Activated CD4-positive, alpha-beta T cell treated with anti-CD3 and anti-CD28 coated beads, Interleukin-2, amount 50 U/mL, for 1 hour (primary cell): ENCODE measurements at regions not wholly inside any gene's neighbourhood (a gene's known extent, or its start where the extent isn't known, plus 50 kb on each side); places are given as distances from the start of the nearest gene placed in this dataset.

ENCODE experiments used
- DNase-seq: peaks from one replicate; pipeline ENCODE4 v3.0.0-alpha.2; 2020

GRCh38 chr3:170751899-170752293 lies 118.1 kb downstream of the RPL22L1 start:
- no peak for DNase-seq

- no peak for DNase-seq
Measured at GRCh38 chr3:170751083-170751898, 118.7 kb downstream of the RPL22L1 start.

DNA sequence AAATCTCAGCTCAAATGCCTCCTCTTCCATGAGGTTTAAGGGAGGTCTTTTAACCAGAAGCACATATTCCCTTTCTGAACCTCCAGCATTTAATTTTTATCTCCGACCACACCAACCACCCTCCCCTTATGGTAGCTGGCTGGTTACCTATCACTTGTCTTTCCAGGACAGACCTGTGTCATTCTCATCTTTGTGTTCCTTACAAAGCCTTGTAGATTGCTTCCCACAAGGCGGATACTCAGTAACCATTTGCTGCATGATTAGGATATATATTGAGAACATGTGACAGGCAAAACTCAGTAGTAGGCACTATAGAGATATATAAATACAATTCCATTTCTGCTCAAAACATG lies 119.5 kb downstream of the RPL22L1 start:
- no peak for DNase-seq

DNA sequence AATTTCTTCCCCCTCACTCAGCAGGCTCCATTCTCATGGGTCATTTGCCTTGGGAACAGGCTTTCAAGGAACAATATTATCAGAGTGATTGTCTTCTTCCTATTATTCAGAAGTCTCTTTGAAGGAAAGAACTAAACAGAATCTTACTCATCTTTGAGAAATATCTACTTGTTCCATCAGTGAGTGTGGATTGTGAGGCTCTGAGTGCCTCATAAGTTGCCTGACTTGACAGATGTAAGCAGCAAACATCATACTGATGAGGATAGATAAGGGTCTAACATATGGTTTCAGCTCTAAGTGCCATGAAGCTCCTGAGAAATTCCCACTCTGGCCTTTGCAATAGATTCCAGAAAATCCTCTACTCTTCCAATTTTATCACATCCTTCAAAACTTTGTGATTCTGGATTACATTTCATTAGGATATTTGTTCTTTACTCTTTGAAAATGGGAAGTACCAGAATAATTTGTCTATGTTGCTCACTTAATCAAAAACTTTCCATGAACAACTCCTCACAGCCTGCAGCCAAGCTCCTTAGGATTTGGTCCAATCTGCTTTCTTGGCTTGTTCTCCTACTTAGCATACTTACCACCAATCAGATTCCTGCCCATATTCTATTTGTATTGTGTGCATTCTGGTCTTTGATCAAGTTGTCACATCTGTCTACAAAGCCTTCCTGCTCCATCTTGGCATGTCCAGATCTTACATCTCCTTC lies 120.1 kb downstream of the RPL22L1 start:
- DNase-seq, result no peak

DNA sequence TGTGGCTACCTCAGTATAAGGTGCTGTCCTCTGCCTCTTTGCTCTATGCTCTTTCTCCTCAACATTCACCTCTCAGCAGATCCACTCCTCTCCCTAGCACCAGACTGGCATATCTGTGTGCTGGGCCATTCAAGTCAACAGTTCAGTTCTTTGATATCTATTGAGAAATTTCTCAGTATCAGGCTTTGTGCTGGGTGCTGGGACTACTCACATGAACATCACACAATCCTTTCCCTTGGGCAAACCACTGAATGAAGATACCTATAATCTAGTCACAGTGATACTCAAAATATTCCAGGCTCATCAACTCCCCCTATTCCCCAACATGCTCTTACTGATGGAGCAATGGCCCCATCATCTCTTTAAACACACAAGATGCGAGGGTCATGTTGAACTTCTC lies 120.8 kb downstream of the RPL22L1 start:
- no peak for DNase-seq

DNA sequence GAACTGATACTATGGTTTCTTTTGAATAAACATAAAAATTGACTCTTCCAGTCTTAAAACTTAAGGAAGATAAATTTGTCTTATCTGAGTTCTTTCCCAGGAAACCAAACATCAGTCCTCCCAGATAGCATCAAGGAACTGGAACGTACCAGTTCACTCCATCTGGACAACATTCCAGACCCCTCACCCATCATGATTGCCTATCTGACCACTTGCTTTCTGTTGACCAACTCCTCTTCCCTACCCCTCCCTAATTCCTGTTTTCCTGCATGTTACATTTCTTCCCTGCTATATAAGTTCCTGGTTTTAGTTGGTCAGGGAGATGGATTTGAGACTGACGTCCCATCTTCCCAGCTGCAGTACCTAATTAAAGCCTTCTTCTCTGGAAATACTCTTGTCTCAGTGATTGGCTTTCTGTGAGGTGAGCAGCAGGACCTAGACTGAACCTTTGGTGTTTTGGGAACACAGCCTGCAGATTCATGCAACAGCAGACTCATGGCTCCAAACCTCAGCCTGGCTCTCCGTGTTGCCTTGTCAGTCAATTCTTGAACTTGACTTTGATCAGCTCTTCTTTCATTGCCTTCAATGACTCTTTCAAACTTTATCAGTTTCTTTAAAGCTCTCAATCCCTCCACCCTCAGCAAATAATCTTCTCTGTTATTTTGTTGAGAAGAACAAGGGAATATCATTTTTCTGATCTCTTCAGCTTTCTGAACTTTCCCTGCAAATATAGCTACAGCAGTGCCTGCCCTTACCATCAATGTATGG lies 123.6 kb downstream of the RPL22L1 start:
- DNase-seq, result no peak

DNA sequence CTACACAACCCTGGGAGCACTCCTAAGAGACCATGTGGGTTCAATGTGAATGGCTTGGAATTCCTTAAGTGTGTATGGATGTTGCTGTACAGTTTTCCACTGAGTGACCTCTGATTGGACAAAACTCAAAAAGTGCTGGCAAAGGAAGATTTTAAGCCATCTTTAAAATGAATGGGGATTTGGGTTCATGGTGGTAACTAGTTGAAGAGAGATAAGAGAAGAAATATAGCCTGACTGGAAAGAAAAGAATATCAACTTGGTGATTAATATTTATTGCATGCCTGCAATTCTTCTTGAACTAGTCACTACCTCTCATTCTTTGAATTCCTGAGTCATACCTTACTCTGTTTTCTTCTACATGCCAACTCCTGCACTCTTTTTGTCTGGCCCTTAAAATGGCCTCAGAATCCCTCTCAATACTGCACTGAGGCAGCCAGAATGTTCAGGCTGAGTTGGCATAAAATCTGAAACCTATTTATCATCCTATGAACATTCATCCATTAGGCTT lies 124.7 kb downstream of the RPL22L1 start:
- DNase-seq, result no peak

DNA sequence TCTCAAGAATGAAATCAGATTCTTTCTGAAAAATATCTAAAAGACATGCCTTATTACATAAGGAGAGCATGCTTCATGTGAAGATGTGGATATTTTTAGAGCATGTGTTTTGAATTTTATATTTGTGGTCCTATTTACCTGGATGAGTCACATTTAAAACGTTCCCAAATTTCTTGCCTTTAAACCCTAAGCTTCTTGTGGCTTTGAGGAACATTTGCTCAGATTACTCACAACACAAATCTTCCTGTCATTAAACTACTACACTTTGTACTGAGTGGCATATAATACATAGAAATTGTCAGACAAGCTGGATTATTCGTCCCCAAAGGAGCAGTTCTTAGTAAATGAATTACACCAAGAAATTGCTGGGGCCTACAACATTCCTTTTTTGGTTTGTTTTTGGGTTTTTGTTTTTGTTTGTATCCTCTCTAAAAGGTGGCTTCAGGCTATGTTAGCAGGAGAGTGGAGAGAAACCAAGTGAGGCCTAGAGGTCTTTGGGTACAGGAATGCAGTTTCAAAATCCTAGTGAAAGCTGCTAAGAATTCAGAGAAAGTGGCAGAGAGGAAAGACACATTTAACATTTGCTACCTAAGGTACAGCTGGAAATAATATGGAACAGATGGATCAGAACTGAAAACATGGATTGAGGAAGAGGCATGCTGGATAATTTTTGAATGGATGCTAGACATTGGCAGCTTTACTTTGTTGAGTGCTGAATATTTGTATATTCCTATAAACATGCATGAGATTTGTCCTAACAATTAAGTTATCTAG lies 128.1 kb downstream of the RPL22L1 start:
- no peak for DNase-seq

- no peak for DNase-seq
Measured at GRCh38 chr3:170740726-170741591, 129.0 kb downstream of the RPL22L1 start.

- DNase-seq, result no peak
Measured at GRCh38 chr3:170740285-170740684, 129.7 kb downstream of the RPL22L1 start.

- DNase-seq, result no peak
Measured at GRCh38 chr3:170739410-170739809, 130.6 kb downstream of the RPL22L1 start.

DNA sequence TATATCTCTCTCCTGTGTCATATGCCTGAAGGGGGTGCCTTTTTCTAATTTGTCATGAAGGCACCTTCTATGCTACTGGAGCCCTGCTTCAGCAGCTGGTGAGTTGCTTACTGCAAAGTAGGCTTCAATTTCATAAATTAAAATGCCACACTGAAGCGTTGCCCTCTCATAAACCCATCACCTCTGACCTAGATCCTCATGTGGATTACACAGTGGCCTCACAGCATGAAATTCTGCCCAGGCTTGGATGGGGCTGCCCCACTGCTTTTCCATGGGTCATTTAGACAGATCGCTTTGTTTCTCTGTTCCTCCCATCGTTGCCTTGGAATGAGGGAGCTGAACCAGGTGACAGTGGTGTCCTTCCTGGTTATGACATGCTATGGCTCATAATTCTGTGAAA lies 131.2 kb downstream of the RPL22L1 start:
- DNase-seq, result no peak

DNA sequence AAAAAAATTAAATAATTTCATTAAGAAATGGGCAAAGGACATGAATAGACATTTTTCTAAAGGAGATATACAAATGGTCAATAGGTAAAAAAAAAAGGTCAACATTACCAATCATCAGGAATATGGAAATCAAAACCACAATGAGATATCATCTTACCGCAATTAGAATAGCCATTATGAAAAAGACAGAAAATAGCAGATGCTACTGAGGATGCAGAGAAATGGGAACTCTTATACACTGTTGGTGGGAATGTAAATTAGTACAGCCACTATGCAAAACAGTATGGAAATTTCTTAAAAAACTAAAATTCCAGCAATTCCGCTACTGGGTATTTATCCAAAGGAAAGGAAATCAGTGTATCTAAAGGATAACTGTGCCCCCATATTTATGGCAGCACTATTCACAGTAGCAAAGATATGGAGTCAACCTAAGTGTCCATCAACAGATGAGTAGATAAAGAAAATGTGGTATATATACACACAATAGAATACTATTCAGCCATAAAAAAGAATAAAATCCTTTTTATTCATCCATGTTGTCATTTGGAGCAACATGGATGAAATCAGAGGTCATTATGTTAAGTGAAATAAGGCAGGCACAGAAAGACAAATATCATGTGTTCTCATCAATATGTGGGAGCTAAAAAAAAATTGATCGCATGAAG lies 132.4 kb downstream of the RPL22L1 start:
- DNase-seq, result no peak

DNA sequence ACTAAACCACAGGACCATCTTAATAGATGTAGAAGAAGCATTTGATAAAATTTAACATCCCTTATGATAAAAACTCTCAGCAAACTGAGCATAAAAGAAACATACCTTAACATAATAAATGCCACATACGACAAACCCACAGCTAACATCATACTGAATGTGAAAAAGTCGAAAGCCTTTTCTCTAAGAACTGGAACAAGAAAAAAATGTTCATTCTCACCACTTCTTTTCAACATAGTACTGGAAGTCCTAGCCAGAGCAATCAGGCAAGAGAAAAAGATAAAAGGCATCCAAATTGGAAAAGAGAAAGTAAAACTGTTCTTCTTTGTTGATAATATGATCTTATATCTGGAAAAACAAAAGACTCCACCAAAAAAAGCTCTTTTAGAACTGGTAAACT lies 134.2 kb downstream of the RPL22L1 start:
- no peak for DNase-seq

GRCh38 chr3:170734735-170735065 lies 135.3 kb downstream of the RPL22L1 start:
- DNase-seq, result no peak

- DNase-seq, result no peak
Measured at GRCh38 chr3:170734043-170734734, 135.8 kb downstream of the RPL22L1 start.

- no peak for DNase-seq
Measured at GRCh38 chr3:170732660-170733245, 137.2 kb downstream of the RPL22L1 start.

DNA sequence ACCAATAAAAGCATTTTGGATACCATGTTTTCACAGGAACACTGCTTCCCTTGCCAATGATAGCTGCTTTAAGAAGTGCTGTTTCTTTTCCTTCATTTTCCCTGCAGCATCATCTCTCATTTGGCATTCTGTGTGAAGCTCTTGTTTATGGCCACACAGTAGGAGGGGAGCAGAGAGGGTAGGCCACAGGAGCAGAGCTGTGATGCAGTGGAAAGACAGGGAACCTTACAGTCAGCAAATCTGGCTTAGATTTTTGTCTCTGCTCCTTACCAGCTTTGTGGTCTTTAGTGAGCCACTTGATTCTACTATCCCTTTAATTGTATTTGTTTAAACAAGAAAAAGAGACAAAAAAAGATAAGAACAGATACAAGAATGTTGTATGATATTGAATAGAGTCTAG lies 138.7 kb downstream of the RPL22L1 start:
- DNase-seq, result no peak

DNA sequence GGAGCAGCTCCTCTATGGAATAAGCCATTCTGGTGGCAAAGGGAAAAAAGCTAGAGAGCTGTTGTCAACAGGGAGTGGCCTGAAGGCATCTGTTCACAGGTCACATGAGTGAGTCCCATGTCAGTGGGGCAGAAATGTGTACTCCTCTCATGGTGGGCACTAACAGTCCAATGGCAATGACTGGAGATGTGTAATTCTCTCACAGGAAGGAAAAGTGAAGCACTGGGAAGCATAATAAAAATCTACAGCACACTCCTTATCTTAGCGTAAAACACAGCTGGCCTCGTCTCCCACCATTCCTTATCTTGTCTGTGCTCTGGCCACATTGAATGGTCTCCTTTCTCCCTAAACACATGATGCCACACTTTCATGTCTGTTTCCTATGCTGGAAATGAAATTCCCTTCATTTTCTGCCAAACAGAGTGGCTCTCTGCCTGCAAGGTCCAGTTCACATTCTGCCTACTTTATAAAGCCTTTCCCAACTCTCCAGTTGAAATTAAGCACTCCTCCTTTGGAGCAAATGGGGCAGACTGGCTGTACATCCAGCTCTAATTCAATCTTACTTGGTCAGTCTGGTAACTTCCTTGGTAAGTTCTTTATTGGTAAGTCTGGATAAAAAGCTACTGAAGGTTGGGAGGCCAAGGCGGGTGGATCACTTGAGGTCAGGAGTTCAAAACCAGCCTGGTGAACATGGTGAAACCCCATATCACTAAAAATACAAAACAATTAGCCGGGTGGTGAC lies 139.8 kb downstream of the RPL22L1 start:
- DNase-seq, result no peak

- DNase-seq, result no peak
Measured at GRCh38 chr3:170728181-170728580, 141.8 kb downstream of the RPL22L1 start.
